HCT116 (cell line): ENCODE measurements at regions not wholly inside any gene's neighbourhood (a gene's known extent, or its start where the extent isn't known, plus 50 kb on each side); places are given as distances from the start of the nearest gene placed in this dataset.

Experiments
- ATAC-seq: fragments of 200-7000 bp; cut with Tn5 transposase; 2 replicates; pipeline ENCODE4 v1.9.1; 2020; ENCODE audit warnings: mild to moderate bottlenecking, moderate library complexity
- BruUV-seq: library from RNA; stranded (reverse); fragments of 400-500 nt; replicated peaks from 2 replicates; lab custom pipeline; 2021; lab: Mats Ljungman, UMichigan
- CTCF ChIA-PET: fragments of 300-600 bp; sonication (Branson Sonifier 250); formaldehyde crosslinking; loops from one replicate; lab custom pipeline; 2021; ENCODE audit warnings: antibody characterized with exemption; lab: Charles Lee
- POLR2A ChIA-PET: fragments of 300-600, 350-600 bp; sonication (Branson Sonifier 250); formaldehyde crosslinking; loops from one replicate; lab custom pipeline; 2021; ENCODE audit warnings: antibody characterized with exemption; lab: Charles Lee
- RAD21 ChIA-PET, 2 experiments: fragments of 300-600 bp; sonication (Branson Sonifier 250); formaldehyde crosslinking; loops; one replicate each; lab custom pipeline; 2023; ENCODE audit warnings: low total read pairs in 2 of 2; ENCODE audit not compliant: uncharacterized antibody in 2 of 2, unreplicated experiment in 2 of 2, low non-redundant PET in 1 of 2; lab: Charles Lee
- DNase-seq: peaks from one replicate; pipeline ENCODE4 v3.0.0-alpha.2; 2010; ENCODE audit warnings: low read depth, low spot score
- H2AFZ ChIP-seq: fragments of 200-600 bp; shearing (Covaris generic), sonication (generic); 2 replicates; pipeline ENCODE4 v1.6.1; 2017; ENCODE audit warnings: low read depth, mixed run types, mixed read lengths, antibody characterized with exemption, low read length; ENCODE audit not compliant: poor library complexity, severe bottlenecking
- H3K27ac ChIP-seq: 2 replicates; pipeline ENCODE4 v1.5.1; 2012; ENCODE audit warnings: low read depth, low read length
- H3K27me3 ChIP-seq: fragments of 200-600 bp; sonication (generic); 2 replicates; pipeline ENCODE4 v1.6.1; 2016; ENCODE audit warnings: mixed run types, low read length, mixed read lengths; ENCODE audit not compliant: insufficient read depth
- H3K36me3 ChIP-seq, 2 experiments: fragments of 200-500 bp in 1 of 2; fragments of 200-600 bp in 1 of 2; sonication (Bioruptor generic) in 1 of 2; sonication (generic) in 1 of 2; 2 replicates each; pipeline versions ENCODE4 v1.5.1 to v1.6.1; 2014 to 2016; ENCODE audit warnings: low read length in 2 of 2, inconsistent platforms in 1 of 2, mixed read lengths in 1 of 2, mixed run types in 1 of 2; ENCODE audit not compliant: insufficient read depth in 2 of 2, control insufficient read depth in 1 of 2
- H3K4me1 ChIP-seq, 2 experiments: fragments of 200-600 bp in 1 of 2; sonication (generic) in 1 of 2; 2 replicates each; pipeline versions ENCODE4 v1.5.1 to v1.6.1; 2012 to 2017; ENCODE audit warnings: low read length in 2 of 2, inconsistent platforms in 1 of 2, mild to moderate bottlenecking in 1 of 2, mixed read lengths in 1 of 2, mixed run types in 1 of 2, moderate library complexity in 1 of 2; ENCODE audit not compliant: insufficient read depth in 2 of 2, control insufficient read depth in 1 of 2
- H3K4me2 ChIP-seq: fragments of 200-600 bp; sonication (generic); 2 replicates; pipeline ENCODE4 v1.6.1; 2017; ENCODE audit warnings: mixed run types, low read length, mixed read lengths
- H3K4me3 ChIP-seq, 2 experiments: fragments of 200-600 bp in 1 of 2; sonication (generic) in 1 of 2; replicated peaks in 1 of 2; 2 replicates each; pipeline ENCODE4 v1.5.1; 2011 to 2016; ENCODE audit warnings: low read length in 2 of 2, control low read depth in 1 of 2, low read depth in 1 of 2, mild to moderate bottlenecking in 1 of 2, mixed read lengths in 1 of 2, mixed run types in 1 of 2
- H3K79me2 ChIP-seq: fragments of 200-600 bp; sonication (generic); 2 replicates; pipeline ENCODE4 v1.6.1; 2017; ENCODE audit warnings: mild to moderate bottlenecking, mixed run types, low read length, moderate library complexity, mixed read lengths; ENCODE audit not compliant: insufficient read depth
- H3K9ac ChIP-seq: fragments of 200-600 bp; sonication (generic); 2 replicates; pipeline ENCODE4 v1.6.1; 2016; ENCODE audit warnings: low read length, mixed read lengths
- H3K9me2 ChIP-seq: fragments of 200-600 bp; sonication (generic), shearing (Covaris generic); 2 replicates; pipeline ENCODE4 v1.6.1; 2017; ENCODE audit warnings: mixed run types, mild to moderate bottlenecking, moderate library complexity; ENCODE audit not compliant: insufficient read depth
- H3K9me3 ChIP-seq, 2 experiments: fragments of 200-500 bp in 1 of 2; fragments of 200-600 bp in 1 of 2; sonication (Bioruptor generic) in 1 of 2; sonication (generic) in 1 of 2; 2 replicates each; pipeline ENCODE4 v1.6.1; 2014 to 2017; ENCODE audit warnings: low read length in 2 of 2, mixed read lengths in 2 of 2, inconsistent platforms in 1 of 2, low read depth in 1 of 2, mild to moderate bottlenecking in 1 of 2, mixed run types in 1 of 2, moderate library complexity in 1 of 2; ENCODE audit not compliant: control insufficient read depth in 1 of 2, insufficient read depth in 1 of 2
- H4K20me1 ChIP-seq: fragments of 200-600 bp; sonication (generic), shearing (Covaris generic); 2 replicates; pipeline ENCODE4 v1.6.1; 2017; ENCODE audit warnings: mixed run types, mild to moderate bottlenecking, moderate library complexity; ENCODE audit not compliant: insufficient read depth
- CBX3 ChIP-seq: IDR thresholded peaks from 2 replicates; pipeline ENCODE4 v1.6.1; 2012; ENCODE audit warnings: low read depth
- CEBPB ChIP-seq: IDR thresholded peaks from 2 replicates; pipeline ENCODE4 v1.6.1; 2012; ENCODE audit warnings: low read depth
- CTCF ChIP-seq, 3 experiments: fragments of 200-600 bp in 1 of 3; sonication (generic) in 1 of 3; IDR thresholded peaks in 2 of 3; conservative IDR thresholded peaks in 1 of 3; 2 replicates each; pipeline ENCODE4 v1.5.1; 2012 to 2017; ENCODE audit warnings: low read depth in 2 of 3, low read length in 2 of 3, antibody characterized with exemption in 1 of 3, borderline replicate concordance in 1 of 3, control low read depth in 1 of 3, mild to moderate bottlenecking in 1 of 3, mixed read lengths in 1 of 3, mixed run types in 1 of 3, moderate library complexity in 1 of 3; ENCODE audit not compliant: insufficient read depth in 1 of 3
- EZH2 ChIP-seq: fragments of 200-600 bp; sonication (generic); IDR thresholded peaks from 2 replicates; pipeline ENCODE4 v1.6.1; 2017; ENCODE audit warnings: antibody characterized with exemption, mixed run types
- MAX ChIP-seq: IDR thresholded peaks from 2 replicates; pipeline ENCODE4 v1.6.1; 2012
- POLR2A ChIP-seq: IDR thresholded peaks from 2 replicates; pipeline ENCODE4 v1.7.0; 2011; ENCODE audit warnings: borderline replicate concordance; ENCODE audit not compliant: insufficient read depth, insufficient read length; ENCODE audit errors: extremely low read depth
- POLR2AphosphoS5 ChIP-seq: IDR thresholded peaks from 2 replicates; pipeline ENCODE4 v1.6.1; 2011; ENCODE audit warnings: mild to moderate bottlenecking, low read depth, low read length, moderate library complexity
- REST ChIP-seq: IDR thresholded peaks from 2 replicates; pipeline ENCODE4 v1.6.1; 2012; ENCODE audit warnings: low read depth
- SP1 ChIP-seq: IDR thresholded peaks from 2 replicates; pipeline ENCODE4 v1.6.1; 2012; ENCODE audit warnings: low read depth
- SRF ChIP-seq: IDR thresholded peaks from 2 replicates; pipeline ENCODE4 v1.6.1; 2012; ENCODE audit warnings: low read depth
- TCF7L2 ChIP-seq: IDR thresholded peaks from 2 replicates; pipeline ENCODE4 v1.7.0; 2011; ENCODE audit warnings: borderline replicate concordance, inconsistent platforms; ENCODE audit not compliant: insufficient read depth, insufficient read length; ENCODE audit errors: extremely low read depth
- ZBTB33 ChIP-seq: IDR thresholded peaks from 2 replicates; pipeline ENCODE4 v1.6.1; 2011; ENCODE audit warnings: mild to moderate bottlenecking, low read length, moderate library complexity; ENCODE audit not compliant: insufficient replicate concordance; ENCODE audit errors: extremely low read depth
- intact Hi-C: fragments of 100-400 bp; cut with micrococcal nuclease; formaldehyde crosslinking; loops from 2 replicates; pipeline ENCODE4 v1.10.0; 2022

GRCh38 chr15:68488290-68488689, 56.3 kb upstream of the ITGA11 start:
- H3K9me2 ChIP-seq = no peaks in the 10 kb centered on the region

More at GRCh38 chr15:68488290-68488689, 56.3 kb upstream of the ITGA11 start:
- no peak for DNase-seq
- POLR2A ChIA-PET = no interaction called here
- no peak overlapping the region for H3K27ac ChIP-seq
- H3K79me2 ChIP-seq = no peaks in the 10 kb centered on the region
- H3K36me3 ChIP-seq = no peaks in the 10 kb centered on the region
- no peak overlapping the region for H2AFZ ChIP-seq
- H3K9ac ChIP-seq = no peak overlapping the region
- intact Hi-C loops = no loop called here
- no peaks in the 10 kb centered on the region for H4K20me1 ChIP-seq
- RAD21 ChIA-PET = interaction anchor here in 1 of 2 experiments (0.6 kb wide), 1 partner anchor 332 kb away, joined by 4 read pairs; the partner anchor contains the start of gene ANP32A
- H3K9me3 ChIP-seq = no peaks in the 10 kb centered on the region
- CTCF ChIA-PET = no interaction called here
- no peak overlapping the region for H3K4me2 ChIP-seq
- peaks cover 31% of the 10 kb centered on the region for H3K27me3 ChIP-seq
- no peak overlapping the region for H3K4me3 ChIP-seq
- no peak for ATAC-seq
- BruUV-seq = no TSS peak
- TF ChIP-seq MAX = no peak
- TF ChIP-seq CTCF (IDR thresholded peaks at IDR 0.05 in 2 of 3, conservative IDR thresholded peaks at IDR 0.05 in 1 of 3; ENCODE audit: borderline replicate concordance in 1 of 3, insufficient read depth in 1 of 3, low read depth in 2 of 3, low read length in 2 of 3) = no peak
- TF ChIP-seq ZBTB33 = no peak
- TF ChIP-seq SP1 = no peak
- no peak for TF ChIP-seq POLR2AphosphoS5
- TF ChIP-seq TCF7L2 = no peak
- TF ChIP-seq CBX3 = no peak
- no peak for TF ChIP-seq POLR2A
- no peak for TF ChIP-seq REST
- no peak for TF ChIP-seq CEBPB
- TF ChIP-seq EZH2 = no peak
- TF ChIP-seq SRF = no peak
- no peaks in the 10 kb centered on the region for H3K4me1 ChIP-seq
